ENCODE measurements at regions not wholly inside any gene's neighbourhood (a gene's known extent, or its start where the extent isn't known, plus 50 kb on each side); places are given as distances from the start of the nearest gene placed in this dataset.

GRCh38 chr9:73219985-73220626 lies 68.4 kb downstream of the ANXA1 start:
- ChIA-PET POLR2A (no interaction called here), CTCF (interaction anchor here (0.7 to 1.2 kb wide), 2 partner anchors 19 to 49 kb away, joined by 3 read pairs; no protein-coding TSS in a partner anchor)
- H3K9me2 ChIP-seq, result no peaks in the 10 kb centered on the region
- no peaks in the 10 kb centered on the region for H3K79me2 ChIP-seq (ENCODE audit: insufficient read depth)
- no peaks in the 10 kb centered on the region for H3K4me1 ChIP-seq (ENCODE audit: control insufficient read depth in 1 of 2, insufficient read depth in 2 of 2, low read depth in 1 of 2, low read length in 1 of 2)
- H3K4me3 ChIP-seq (ENCODE audit: low read depth in 2 of 2, low read length in 1 of 2), result no peak overlapping the region
- 21% methylated on average over 1 of the region's 1 CpG for WGBS (ENCODE audit: low lambda C conversion rate)
- TF ChIP-seq RFX5 (IDR thresholded peaks at IDR 0.05; ENCODE audit: low read length), result no peak
- TF ChIP-seq FOXJ3 (CRISPR knock-in tag; IDR thresholded peaks at IDR 0.05), result no peak
- TF ChIP-seq MAX (IDR thresholded peaks at IDR 0.05; ENCODE audit: low read depth), result no peak
- TF ChIP-seq, protein P1, sequence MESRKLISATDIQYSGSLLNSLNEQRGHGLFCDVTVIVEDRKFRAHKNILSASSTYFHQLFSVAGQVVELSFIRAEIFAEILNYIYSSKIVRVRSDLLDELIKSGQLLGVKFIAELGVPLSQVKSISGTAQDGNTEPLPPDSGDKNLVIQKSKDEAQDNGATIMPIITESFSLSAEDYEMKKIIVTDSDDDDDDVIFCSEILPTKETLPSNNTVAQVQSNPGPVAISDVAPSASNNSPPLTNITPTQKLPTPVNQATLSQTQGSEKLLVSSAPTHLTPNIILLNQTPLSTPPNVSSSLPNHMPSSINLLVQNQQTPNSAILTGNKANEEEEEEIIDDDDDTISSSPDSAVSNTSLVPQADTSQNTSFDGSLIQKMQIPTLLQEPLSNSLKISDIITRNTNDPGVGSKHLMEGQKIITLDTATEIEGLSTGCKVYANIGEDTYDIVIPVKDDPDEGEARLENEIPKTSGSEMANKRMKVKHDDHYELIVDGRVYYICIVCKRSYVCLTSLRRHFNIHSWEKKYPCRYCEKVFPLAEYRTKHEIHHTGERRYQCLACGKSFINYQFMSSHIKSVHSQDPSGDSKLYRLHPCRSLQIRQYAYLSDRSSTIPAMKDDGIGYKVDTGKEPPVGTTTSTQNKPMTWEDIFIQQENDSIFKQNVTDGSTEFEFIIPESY (IDR thresholded peaks at IDR 0.05; ENCODE audit: borderline replicate concordance, low read depth), result no peak
- no peak for TF ChIP-seq RXRA (IDR thresholded peaks at IDR 0.05; ENCODE audit: borderline replicate concordance, low read depth)
- TF ChIP-seq POLR2AphosphoS5 (IDR thresholded peaks at IDR 0.05; ENCODE audit: low read depth, low read length), result no peak
- TF ChIP-seq IRF3 (IDR thresholded peaks at IDR 0.05; ENCODE audit: low read depth, low read length), result no peak
- TF ChIP-seq SIN3A (IDR thresholded peaks at IDR 0.05; ENCODE audit: borderline replicate concordance, low read depth, low read length), result no peak
- no peak for TF ChIP-seq ELF1 (IDR thresholded peaks at IDR 0.05)
- no peak for TF ChIP-seq NFIC (IDR thresholded peaks at IDR 0.05; ENCODE audit: borderline replicate concordance)
- TF ChIP-seq RAD21 (IDR thresholded peaks at IDR 0.05; ENCODE audit: low read length), result no peak
- TF ChIP-seq, protein P2, sequence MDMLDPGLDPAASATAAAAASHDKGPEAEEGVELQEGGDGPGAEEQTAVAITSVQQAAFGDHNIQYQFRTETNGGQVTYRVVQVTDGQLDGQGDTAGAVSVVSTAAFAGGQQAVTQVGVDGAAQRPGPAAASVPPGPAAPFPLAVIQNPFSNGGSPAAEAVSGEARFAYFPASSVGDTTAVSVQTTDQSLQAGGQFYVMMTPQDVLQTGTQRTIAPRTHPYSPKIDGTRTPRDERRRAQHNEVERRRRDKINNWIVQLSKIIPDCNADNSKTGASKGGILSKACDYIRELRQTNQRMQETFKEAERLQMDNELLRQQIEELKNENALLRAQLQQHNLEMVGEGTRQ (IDR thresholded peaks at IDR 0.05; ENCODE audit: borderline replicate concordance, low read depth, low read length), result no peak
- no peak for TF ChIP-seq SMC3 (IDR thresholded peaks at IDR 0.05; ENCODE audit: low read depth, low read length)
- no peak for TF ChIP-seq RCOR1 (IDR thresholded peaks at IDR 0.05; ENCODE audit: low read length)
- no peak for TF ChIP-seq GATA2 (CRISPR knock-in tag; IDR thresholded peaks at IDR 0.05)
- TF ChIP-seq EZH2phosphoT487 (IDR thresholded peaks at IDR 0.05; ENCODE audit: borderline replicate concordance, low read depth), result no peak
- TF ChIP-seq YY1 (IDR thresholded peaks at IDR 0.05; ENCODE audit: low read depth), result no peak
- no peak for TF ChIP-seq FOSL2 (IDR thresholded peaks at IDR 0.05; ENCODE audit: borderline replicate concordance, low read depth)
- no peak overlapping the region for H3K4me2 ChIP-seq
- no peaks in the 10 kb centered on the region for H3F3A ChIP-seq (replicated peaks; ENCODE audit: insufficient read depth)
- DNase-seq, result no peak
- H3K27ac ChIP-seq (ENCODE audit: low read depth in 2 of 2, low read length in 1 of 2), result no peak overlapping the region
- H3K9me3 ChIP-seq, result no peaks in the 10 kb centered on the region
- H2AFZ ChIP-seq (ENCODE audit: low read depth), result no peak overlapping the region
- no peaks in the 10 kb centered on the region for H3K36me3 ChIP-seq (replicated peaks in 1 of 2; ENCODE audit: control insufficient read depth in 1 of 2, insufficient read depth in 2 of 2, low read length in 1 of 2)
- H4K20me1 ChIP-seq (ENCODE audit: insufficient read depth), result no peaks in the 10 kb centered on the region
- H3K27me3 ChIP-seq (ENCODE audit: insufficient read depth), result no peaks in the 10 kb centered on the region; the same call in 1 of the 2 replicates
- H3K9ac ChIP-seq, result no peak overlapping the region

All from SK-N-SH (cell line).